Embryonic facial prominence (tissue), 1 donor: ENCODE measurements at regions not wholly inside any gene's neighbourhood (a gene's known extent, or its start where the extent isn't known, plus 50 kb on each side); places are given as distances from the start of the nearest gene placed in this dataset.

Source experiments
- DNase-seq: peaks from one replicate; pipeline ENCODE4 v3.0.0-alpha.2; 2016; ENCODE audit errors: extremely low spot score

DNA sequence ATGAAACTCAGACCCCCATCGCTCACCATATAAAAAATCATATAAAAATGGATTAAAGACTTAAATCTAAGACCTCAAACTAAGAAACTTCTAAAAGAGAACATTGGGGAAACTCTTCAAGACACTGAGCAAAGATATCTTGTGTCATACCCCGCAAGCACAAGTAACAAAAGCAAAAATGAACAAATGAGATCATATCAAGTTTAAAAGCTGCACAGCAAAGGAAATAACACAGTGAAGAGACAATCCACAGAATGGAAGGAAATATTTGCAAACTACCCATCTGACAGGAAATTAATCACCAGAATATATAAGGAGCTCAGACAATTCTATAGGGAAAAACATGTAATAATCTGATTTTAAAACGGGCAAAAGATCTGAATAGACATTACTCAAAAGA is 808.3 kb downstream of the LIG4 start:
- DNase-seq = no peak

DNA sequence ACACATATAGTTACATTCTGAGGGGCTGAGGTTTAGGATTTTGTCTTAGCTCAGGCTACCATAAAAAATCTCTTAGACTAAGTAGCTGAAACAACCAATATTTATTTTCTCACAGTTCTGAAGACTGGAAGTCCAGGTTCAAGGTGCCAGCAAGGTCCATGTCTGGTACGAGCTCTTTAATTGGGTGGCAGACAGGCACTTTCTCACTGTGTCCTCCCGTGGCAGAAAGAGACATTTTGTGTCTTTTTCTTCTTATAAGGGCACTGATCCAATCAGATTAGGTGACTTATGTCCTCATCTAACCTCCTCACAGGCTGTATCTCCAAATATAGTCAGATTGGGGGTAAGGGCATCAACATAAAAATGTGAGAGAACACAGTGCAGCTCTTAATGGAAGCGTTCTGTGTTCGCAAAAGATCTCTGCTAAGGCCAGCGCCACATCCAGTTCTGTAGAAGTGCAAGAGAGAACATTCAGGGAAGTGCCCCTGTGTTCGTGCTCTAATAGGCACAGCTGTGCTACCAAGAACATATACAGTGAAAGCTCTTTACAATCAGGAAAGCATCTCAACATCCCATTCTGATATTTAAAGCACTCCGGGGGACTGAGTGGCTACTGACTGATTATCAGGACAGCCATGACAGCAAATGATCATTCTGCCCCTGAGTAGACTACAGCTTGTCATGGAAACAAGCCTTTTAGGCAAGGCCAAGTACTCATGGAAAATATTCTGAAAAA is 819.2 kb downstream of the LIG4 start:
- DNase-seq = no peak

DNA sequence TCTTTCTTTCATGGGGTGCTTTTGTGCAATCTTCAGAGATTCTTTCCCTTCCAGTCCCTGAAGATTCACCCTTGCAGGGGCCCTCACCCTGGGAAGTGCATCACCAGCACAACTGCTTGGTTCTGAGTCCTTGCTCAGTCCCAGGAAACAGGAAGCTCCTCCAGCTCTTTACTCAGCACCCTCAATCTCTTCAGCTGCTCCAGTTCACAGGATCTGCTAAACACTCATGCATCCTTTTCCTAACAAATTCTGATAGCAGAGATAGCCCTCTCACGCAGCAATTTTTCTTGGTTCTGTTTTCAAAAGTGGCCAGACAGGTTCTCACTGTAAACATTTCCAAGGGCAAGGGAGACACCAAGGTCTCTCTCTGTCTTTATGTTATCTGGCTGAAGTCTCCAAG is 823.1 kb downstream of the LIG4 start:
- no peak for DNase-seq

DNA sequence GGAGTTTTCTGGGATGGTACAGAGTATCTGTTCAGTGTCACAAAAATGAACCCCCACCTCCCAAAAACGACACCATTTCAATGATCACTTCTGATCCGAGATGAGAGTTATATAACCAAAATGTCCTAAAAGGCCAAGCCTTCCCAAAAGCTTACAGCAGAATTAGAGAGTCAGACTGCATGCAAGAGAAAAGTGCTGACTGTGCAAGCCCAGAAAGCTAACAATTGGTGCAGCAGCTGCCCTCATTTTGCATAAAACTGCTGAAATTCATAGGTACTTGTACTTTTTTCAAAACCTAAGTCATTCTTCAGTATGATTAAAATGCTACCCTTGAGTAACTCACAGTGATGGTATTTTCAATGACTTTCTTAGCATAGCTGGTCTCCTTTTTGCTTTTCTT is 819.6 kb upstream of the ARGLU1 start:
- no peak for DNase-seq

DNA sequence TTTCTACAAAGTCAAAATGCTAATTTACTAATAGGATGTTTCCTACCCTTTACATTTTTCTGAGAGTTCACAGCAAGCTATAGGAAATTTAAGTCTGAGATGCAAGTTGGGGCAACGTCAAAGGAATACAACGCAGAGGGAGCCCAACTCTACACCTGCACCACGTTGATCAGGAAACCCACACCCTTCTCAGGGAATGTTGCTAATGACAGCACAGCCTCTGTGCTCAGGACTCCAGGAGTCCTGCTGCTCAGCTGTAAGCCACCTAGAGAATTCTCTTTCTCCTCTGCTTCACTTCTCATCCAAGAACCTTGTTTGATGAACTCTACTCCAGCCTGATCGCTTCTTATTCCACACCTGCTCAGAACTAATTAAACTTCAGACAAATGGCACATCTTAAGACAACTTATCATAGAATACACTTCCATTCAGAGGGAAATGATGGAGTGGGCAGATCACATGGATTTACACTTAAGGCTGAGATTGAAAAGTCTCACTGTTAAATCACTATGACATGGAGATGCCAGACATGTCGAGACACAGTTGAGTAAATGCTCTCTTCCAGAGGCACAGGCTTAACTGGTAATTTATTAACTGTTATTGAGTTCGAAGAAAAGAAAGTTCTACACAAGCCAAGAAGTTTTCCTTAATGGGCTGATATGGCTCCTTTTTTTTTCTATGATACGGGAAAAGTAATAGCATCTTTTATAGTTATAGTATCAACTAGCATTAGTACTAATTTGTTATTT is 811.6 kb upstream of the ARGLU1 start:
- DNase-seq = no peak

DNA sequence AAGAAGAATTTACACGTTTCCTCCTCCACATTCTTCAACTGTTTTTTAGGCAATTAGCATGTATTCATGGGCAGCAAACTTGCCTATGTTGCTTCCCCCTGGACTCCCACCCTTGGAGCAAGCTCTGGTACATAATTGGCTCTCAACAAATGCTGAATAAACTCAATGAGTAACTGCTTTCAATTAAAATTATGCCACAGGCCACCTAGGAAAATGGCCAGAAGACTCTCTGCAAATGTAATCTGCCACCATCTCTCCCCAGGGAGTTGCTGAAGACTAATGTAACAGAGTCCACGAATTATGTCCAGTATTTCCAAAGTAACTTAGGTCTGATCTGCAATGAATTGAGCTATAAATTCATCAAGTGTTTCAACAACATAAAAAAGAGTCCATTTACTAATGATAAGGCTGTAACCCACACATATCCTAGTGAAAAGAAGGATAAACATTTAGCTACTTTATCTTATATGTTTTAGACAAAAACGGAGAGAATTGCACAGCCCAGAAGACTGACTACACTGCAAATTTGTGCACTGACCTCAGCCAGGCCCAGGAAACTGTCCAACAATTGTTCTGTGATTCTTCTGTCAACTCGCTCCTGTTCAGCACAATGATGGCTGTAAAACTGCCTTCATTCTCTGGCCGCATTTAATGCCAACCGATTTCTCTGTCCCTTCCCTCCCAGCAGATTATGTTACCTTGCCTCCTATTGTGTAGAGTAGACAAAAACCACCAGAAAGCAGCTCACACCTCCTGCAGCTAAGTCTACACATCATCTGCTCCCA is 808.6 kb upstream of the ARGLU1 start:
- DNase-seq = no peak

DNA sequence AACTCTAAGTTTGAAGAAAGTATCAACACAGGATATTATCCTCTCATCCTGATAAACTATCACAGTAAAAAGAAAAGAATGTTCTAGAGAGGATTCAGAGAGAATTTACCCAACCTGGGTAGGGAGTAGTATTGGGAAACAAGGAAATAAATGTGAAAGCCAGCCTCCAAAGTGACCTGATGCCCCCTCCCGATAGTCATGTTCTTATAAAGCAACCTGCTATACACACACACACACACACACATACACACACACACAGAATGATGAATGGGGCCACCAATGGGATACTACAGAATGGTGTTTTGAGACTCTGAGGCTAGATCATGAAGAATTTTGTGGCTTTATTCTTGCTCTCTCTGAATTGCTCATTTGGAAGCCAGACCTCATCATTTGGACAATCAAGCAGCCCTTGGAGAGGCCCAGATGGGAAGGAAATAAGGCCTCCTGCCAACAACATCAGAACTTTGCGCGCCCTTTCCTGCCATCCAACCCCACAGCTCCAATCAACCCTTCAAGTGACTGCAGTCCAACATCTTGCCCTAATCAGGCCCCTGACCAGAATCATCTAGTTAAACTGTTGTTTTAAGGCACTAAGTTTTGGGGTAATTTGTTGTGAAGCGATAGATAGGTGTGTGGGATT is 807.9 kb upstream of the ARGLU1 start:
- no peak for DNase-seq

DNA sequence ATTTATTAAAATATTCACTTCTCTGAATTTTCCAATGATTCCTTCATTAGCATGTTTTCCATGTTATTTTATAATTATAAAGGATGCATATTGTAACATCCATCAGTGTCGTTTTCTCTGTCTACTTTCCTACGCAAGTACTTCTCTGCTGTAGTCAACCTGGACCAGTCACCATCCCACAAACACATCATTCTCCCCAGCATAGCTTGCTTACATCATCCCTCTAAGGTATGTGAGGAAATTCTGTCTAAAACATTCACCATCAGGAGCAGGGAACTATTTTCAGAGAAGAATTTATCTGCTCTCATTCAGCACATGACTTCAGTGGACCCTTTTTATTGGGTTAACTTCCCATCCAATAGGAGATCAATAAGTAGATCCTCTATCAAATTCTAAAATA is 806.1 kb upstream of the ARGLU1 start:
- no peak for DNase-seq

DNA sequence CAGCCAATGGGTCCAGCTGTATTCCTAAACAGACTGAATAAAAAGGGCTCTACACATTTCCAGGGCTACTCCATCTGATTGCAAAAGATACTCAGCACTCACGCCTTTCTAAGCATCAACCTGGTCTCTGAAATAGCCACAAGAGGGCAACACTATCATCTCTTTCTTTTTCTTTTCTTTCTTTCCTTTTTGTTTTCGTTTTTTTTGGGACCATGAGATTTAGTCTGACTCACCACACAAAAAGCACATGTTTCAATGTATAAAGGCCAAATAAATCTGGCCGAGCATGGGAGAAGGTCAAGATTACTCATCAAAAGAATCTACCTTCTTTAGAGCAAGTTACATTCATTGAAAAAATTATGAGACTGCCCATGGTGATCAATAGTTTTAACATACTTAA is 805.6 kb upstream of the ARGLU1 start:
- no peak for DNase-seq

DNA sequence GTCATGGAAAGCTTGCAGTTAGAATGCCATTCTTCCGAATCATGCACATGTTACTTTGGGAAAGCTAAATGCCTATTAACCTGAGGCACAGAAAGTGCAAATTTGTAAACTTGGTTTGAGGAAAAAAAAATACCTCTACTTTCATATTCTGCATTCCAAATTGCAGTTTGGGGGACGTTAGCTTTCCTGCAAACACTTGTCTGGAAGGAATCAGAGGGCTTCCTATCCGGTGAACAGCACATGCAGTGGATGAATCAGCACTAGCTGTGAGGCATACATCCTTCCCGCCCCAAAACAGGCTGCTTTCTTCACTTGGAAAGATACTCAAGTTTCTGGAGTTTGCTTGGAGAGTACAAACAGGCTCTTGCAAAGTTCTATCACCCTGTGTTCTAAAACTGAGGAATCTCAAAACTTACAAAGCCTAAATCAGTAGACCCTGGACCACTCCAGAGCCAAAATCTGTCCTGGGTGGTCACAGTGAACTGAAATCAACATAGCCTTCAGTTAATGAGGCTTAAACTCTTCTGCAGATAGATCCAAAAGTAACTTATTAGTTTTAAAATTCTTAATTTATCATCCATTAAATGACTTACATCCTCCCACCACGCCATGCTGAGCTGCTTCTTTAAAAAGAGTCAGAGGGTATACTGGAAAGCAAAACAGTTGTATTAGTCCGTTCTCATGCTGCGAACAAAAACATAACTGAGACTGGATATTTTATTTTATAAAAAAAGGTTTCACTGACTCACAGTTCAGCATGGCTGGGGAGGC is 802.3 kb upstream of the ARGLU1 start:
- DNase-seq = no peak

DNA sequence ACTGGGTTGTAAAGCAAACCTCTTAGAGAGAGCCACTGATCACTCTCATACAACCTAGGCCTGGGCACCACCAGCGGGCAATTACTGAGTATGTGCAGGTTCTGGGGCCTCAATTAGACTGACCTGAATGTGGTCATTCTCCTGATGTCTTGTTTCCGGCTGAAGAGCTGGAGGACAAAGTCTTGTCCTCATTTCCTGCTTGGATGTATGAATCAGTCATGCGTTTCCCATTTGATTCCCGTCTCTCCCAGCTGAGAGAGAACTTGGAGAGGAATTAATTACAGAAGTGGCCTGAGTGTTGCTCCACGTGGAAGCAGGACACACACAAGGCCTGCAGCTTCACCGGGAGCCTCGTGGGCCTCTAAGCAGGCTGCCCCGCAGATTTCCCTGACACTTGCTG is 799.3 kb upstream of the ARGLU1 start:
- no peak for DNase-seq

DNA sequence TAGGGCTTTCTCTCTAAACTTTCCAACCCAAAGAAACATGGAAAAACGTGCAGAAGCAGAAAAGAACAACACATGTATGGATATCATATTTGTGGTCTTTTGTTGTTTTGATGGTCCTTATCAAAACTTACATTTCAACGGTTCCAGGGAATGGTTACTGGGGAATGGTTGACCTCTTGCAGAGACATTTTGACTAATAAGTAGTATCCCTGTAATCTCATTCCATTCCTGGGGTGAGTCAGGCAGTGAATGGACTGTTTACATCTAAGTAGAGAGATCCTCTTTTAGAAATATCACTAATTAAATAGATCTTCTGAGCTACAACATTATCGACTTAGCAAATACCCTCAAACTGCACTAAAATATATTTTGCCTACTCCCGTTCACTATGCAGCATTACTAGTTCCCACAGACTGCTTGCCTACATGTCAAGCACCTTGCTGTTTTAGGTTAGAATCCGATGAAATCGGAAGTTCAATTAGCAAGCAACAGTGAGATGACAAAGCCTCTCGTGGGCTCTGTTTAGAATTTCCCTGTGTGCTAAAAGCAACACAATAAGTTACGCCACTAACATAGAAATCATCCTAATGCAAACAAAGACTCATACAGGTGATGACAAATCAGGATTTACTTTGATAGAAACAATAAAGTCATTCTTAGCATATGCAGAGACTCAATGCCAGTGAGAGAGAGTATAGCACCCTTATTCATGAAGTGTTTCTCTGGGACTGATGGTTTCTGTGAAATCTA is 797.7 kb upstream of the ARGLU1 start:
- no peak for DNase-seq

DNA sequence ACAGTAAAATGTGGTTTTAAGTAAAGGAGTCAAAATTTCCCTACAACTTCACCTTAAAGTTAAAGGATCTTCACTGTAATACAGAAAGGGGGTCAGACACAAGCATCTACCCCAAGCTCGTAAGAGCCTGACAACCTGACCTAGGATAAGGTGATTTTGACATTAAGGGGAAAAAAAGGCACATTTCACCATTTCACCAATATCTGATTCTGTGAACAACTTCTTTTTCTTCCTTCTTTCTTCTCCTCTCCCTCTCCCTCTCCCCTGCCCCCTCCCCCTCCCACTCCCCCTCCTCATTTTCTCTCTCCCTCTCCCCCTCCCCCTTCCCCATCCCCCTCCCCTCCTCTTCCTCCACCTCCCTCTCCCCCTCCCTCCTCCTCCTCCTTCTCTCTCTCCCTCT is 796.7 kb upstream of the ARGLU1 start:
- DNase-seq = no peak

DNA sequence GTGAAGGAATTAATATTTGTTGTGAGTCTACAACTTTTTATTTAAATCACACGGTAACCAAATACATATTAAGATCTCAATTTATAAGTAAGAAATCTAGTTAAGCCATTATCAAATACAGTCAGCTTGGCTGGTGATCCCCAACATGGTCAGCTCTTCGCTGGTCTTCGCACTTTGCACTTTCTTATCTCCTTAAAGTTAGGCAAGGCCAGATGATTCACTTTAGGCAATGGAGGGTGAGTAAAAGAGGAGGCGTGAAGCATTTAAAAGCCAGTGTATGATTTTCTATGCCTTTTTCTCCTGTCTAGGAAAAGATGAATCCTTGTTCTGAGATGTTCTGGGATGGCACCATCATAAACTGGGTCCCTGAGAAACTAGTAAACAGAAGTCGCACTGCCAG is 793.7 kb upstream of the ARGLU1 start:
- DNase-seq = no peak

DNA sequence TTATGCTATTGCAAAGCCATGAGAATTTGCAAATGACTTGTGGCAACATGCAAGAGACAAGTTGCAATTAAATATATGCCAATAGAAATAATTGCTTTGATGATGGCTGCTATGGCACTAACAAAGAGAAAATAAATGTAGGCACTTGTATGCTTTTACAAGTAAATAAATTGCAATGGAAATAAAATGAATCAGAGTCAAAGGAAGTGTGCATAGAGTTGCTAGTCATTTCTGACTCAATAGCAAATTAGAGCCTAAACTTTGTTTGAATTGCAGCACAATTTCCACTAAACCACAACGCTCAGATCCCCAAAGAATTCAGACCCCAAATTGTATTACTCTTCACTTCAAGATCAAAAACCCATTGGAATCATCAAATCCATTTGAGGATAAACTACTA is 792.1 kb upstream of the ARGLU1 start:
- no peak for DNase-seq

DNA sequence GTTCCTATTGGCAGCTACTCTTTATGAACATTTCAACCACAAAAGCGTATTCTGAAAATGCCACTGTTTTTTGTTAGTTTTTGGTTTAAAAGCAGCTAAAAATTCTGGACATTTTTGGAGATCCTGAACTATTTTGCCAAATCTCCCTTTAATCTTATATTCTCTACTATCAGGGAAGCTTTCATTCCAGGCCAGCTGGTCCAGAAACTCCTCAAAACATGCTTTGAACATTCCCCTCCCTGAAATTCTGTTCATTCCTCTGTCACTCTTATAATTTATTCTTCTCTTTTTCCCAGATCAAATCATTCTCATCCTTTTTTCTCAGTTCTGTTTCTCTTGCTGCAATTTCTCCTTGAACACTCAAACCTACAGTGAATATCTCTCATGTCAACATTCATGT is 790.9 kb upstream of the ARGLU1 start:
- DNase-seq = no peak

DNA sequence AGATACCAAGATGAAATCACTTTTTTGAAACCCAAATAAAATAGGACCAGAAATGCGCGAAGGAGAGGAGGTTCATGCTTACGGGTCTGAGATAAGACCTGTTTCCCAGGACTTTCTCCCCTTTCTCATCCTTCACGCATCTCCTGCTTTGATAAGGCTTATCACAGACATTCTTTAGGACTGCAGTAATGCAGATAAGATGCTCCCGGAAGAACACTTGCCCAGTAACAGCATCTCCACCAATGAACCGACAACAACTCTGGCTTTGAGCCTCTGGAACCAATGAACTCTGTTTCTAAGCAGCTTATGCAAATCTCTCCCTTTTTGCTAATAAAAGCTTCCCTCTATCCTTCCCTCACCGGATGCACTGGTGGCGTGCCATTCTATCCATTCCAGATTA is 783.4 kb upstream of the ARGLU1 start:
- DNase-seq = no peak

DNA sequence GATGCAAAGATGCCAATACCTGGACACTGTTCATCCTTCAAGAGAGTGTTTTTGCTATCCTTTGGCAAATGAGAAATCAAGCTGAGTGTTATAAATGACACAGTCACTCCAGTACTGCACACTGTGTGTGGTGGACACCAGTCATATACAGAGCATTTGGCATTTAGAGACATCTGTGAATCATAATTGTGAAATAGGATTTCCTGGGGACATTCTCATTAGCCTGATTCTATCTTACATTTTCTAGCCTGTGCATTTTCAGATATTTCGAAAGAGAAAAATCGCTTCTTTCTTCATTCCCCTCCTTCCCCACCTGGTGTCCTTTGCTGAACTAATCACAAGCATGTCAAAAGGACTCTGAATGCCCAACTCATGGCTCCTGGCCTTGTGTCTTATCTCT is 781.0 kb upstream of the ARGLU1 start:
- DNase-seq = no peak

DNA sequence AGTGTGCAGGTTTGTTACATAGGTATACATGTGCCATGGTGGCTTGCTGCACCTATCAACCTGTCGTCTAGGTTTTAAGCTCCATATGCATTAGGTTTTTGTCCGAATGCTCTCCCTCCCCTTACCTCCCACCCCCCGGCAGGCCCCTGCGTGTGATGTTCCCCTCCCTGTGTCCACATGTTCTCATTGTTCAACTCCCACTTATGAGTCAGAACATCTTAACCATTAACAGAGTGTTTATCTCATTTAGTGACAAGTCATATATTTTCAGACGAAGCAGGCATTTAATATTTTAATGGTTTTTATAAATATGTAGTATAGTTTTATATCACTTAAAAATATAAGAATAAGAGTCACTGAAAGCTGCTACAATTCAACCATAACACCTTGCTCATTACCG is 780.5 kb upstream of the ARGLU1 start:
- no peak for DNase-seq

DNA sequence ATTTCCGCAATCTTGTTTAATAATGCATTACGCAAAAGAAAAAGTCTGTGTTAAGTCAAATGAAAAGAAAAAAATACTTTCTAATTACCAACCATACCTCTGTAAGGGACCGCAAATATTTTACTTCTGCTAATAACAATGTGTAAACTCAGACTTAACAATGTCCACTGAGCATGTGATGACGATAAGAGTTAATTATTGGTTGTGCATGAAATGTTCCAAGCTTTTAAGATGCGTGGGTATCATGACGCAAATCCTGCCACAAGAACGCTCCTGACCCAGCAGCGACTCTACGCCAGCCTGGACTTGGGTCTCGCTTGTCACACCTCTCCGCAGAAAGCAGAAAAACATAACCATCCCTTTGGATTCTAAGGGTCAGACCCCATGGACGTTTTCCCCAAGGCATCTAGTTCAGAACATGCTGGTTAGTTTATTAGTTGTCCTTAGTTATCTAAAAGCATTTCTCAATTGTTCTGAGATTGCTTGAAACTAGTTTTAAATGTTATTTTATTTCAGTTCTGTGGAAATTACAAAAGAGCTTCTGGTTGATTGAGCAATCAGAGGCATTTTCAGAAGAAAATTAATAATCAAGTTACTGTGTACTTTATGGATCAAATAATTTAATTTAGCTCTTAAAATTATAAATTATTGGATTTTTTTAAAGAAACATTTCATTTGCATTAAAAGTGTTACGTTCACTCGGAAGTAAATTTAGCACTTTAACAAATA is 779.9 kb upstream of the ARGLU1 start:
- DNase-seq = no peak
